NCI-H510A (cell line): ENCODE measurements at regions not wholly inside any gene's neighbourhood (a gene's known extent, or its start where the extent isn't known, plus 50 kb on each side); places are given as distances from the start of the nearest gene placed in this dataset.

ENCODE experiments used
- DNase-seq: peaks from one replicate; lab custom pipeline; 2025; lab: John Stamatoyannopoulos, UW

GRCh38 chr7:25995216-25995615 lies 156.8 kb upstream of the NFE2L3 start:
- DNase-seq: no peak

- no peak for DNase-seq
These were observed 156.0 kb upstream of the NFE2L3 start for GRCh38 chr7:25996006-25996408.

- DNase-seq: no peak
These were observed 153.5 kb upstream of the NFE2L3 start for GRCh38 chr7:25998499-25998898.

- DNase-seq: no peak
These were observed 151.2 kb upstream of the NFE2L3 start for GRCh38 chr7:26000841-26001240.

GRCh38 chr7:26001662-26002244 lies 150.2 kb upstream of the NFE2L3 start:
- DNase-seq: no peak

- DNase-seq: no peak
These were observed 146.2 kb upstream of the NFE2L3 start for GRCh38 chr7:26005683-26006410.

- DNase-seq: no peak
These were observed 145.6 kb upstream of the NFE2L3 start for GRCh38 chr7:26006426-26006825.

- DNase-seq: no peak
These were observed 144.5 kb upstream of the NFE2L3 start for GRCh38 chr7:26007510-26007909.

- no peak for DNase-seq
These were observed 143.6 kb upstream of the NFE2L3 start for GRCh38 chr7:26008428-26008827.

GRCh38 chr7:26011039-26011696 lies 140.8 kb upstream of the NFE2L3 start:
- DNase-seq: no peak

GRCh38 chr7:26013551-26014083 lies 138.4 kb upstream of the NFE2L3 start:
- no peak for DNase-seq

- no peak for DNase-seq
These were observed 129.0 kb upstream of the NFE2L3 start for GRCh38 chr7:26022982-26023381.

GRCh38 chr7:26029911-26030310 lies 122.1 kb upstream of the NFE2L3 start:
- no peak for DNase-seq

GRCh38 chr7:26034391-26034790 lies 117.6 kb upstream of the NFE2L3 start:
- DNase-seq: no peak

GRCh38 chr7:26035552-26035951 lies 116.4 kb upstream of the NFE2L3 start:
- DNase-seq: no peak

- DNase-seq: no peak
These were observed 115.9 kb upstream of the NFE2L3 start for GRCh38 chr7:26036092-26036491.

- DNase-seq: no peak
These were observed 113.6 kb upstream of the NFE2L3 start for GRCh38 chr7:26038201-26038990.

- no peak for DNase-seq
These were observed 111.9 kb upstream of the NFE2L3 start for GRCh38 chr7:26040085-26040484.

GRCh38 chr7:26042237-26042636 lies 109.8 kb upstream of the NFE2L3 start:
- DNase-seq: no peak

- no peak for DNase-seq
These were observed 108.2 kb upstream of the NFE2L3 start for GRCh38 chr7:26043801-26044200.

- no peak for DNase-seq
These were observed 107.7 kb upstream of the NFE2L3 start for GRCh38 chr7:26044320-26044719.

- DNase-seq: no peak
These were observed 105.8 kb upstream of the NFE2L3 start for GRCh38 chr7:26046150-26046549.
